HuH-7 (cell line): ENCODE measurements at regions not wholly inside any gene's neighbourhood (a gene's known extent, or its start where the extent isn't known, plus 50 kb on each side); places are given as distances from the start of the nearest gene placed in this dataset.

ENCODE experiments used
- DNase-seq: peaks from one replicate; pipeline ENCODE4 v3.0.0; 2011; ENCODE audit warnings: low spot score

DNA sequence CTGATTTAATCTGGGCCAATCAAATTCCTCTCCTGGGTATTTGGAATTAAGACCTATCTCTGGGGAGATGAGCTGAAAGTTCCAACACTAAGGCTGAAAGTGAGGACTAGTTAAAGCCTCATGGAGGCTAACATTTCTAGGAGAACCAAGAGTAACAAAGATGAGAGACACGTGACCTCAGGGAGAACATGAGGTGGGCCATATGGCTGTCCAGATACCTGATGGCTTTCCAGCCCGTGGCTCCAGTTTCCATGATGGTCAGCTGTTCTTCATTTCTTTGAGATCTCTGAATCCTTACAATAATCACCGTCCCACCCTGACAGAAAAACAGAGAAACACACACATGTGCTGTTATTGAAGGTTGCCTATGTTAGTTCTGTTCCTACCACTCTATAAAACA lies 66.1 kb downstream of the LEPR start:
- no peak for DNase-seq

DNA sequence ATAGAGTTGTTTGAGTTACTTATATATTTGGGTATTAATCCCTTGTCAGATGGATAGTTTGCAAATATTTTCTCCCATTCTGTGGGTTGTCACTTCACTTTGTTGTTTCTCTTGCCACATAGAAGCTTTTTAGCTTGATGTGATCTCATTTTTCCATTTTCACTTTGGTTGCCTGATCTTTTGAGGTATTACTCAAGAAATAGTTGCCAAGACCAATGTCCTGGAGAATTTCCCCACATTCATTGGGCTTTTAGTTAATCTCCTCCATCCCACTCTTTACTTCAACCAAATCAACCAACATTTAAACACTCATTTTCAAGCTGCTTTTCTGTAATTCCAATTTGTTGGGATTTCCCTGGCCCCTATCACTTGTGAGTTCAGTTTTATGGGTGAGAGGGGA lies 69.0 kb downstream of the LEPR start:
- no peak for DNase-seq

DNA sequence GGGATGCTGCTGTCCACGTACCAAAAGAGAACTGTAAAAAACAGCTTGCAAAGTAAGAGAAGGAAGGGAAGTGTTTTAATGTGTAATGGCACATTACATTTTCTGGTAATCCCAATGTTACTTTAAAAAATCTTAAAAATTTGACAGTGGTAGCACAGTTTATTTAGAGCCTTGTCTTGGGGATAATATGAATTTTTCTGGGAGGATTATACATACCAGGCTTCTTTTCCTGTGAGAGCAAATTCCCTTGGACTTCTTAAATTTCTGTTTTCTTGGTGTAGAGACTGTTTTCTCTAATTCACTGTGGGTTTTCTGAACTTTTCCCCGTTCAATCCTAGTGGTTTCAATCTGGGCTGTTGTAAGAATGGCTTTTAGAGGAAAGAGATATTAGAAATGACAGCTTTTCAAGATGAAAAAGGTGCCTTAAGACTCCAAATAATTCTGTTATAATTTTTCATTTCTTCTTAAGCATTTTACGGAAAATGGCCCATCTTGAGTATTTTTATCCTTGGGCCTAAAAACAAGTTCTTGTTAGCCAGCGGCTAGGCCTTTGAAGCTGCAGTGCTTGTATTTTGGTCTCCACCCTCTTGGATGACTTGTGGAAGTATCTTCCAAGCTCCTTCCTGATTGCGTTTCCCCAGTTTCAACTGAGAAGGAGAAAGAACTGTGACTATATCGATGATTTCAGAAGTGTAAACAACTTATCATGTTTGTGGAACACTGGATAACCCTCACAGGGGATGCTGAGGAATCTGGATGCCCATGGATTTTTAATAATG lies 70.0 kb downstream of the LEPR start:
- DNase-seq = no peak

DNA sequence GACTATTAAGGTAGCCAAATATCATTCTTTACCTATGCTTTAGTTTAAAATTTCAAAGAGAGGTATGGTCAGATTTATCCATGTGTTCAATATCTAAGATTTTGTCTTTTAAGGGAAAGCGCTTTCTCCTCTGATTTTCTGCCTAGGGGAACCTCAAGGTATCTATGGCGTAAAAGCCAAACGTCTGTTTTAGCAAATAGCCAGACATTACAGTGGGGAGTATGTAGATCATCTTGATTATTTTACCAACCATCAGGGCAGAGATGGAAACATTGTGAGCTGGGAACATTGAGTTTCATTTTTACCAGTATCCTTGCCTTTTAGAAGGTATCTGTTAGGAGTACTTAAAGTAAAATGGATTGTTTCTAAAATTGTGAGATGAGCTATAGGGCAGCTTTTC lies 71.0 kb downstream of the LEPR start:
- no peak for DNase-seq

DNA sequence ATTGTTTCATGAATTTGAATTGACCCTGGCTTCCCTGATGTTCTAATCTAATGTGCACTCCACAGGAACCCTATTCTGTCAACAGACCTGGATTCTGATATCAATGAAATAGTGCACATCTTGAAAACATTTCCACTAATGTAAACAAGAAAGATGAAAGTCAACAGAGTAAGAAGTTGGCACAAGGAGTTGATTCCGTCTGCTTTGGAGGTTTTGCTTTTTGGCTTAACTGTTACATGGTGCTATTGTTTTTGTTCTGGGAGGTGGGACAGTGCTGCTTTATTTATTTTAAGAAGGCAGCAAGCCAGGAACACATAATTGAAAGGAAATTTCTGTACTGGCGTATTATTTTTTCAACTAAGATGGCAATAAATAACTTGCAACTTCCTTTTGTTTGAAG lies 73.3 kb downstream of the LEPR start:
- no peak for DNase-seq

DNA sequence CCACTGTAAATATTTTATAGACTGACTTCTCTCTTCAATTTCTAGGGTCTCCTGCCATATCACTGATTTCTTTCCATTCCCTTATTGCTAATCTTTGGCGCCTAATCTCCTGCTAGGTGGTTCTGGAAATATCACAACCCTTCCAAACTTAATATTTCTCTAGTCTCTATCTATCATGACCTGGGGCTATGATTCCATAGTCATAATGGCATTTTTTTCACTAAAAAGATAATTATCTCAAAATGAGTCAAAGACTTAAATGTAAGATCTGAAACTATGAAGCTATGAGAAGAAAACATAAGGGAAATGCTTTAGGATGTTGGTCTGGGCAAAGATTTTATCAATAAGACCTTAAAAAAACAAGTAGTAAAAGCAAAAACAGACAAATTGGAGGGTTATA lies 74.2 kb downstream of the LEPR start:
- no peak for DNase-seq

DNA sequence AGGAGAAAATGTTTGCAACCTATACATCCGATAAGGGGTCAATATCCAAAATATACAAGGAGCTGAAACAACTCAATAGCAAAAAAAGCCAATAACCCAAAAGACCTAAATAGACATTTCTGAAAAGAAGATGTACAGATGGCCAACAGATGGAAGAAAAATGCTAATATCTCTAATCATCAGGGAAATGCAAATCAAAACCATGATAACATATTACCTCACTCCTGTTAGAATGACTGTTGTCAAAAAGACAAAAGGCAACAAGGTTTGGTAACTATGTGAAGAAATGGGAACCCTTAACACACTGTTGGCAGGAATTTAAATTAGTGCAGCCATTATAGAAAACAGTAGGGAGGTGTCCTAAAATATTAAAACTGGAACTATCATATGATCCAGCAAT lies 74.7 kb downstream of the LEPR start:
- no peak for DNase-seq

DNA sequence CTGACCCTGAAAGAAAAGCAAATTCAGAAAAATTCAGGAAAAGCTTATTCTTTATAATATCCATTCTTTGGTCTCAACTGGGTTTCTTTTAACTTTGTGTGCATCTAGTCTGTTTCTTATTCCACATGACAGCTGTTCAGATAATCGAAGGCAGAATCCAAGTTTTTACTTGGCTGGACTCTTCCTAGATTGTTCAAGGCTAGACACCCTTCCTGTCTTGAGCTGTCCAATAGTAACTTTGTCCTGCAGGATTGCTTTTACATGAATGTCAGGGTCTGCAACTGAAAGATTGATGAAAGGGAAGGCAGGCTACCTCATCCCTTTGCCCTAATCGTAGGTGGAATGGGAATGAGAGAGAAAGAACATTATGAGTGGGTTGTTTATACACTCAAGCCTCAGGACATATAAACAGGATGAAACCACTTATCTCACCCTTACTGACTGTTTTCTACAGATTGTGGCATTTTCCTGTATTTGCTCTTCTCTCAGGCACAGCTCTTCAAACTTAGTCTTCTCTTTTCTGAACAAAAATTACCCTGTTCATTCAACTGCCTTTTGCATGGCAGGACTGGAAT lies 76.9 kb downstream of the LEPR start:
- no peak for DNase-seq

DNA sequence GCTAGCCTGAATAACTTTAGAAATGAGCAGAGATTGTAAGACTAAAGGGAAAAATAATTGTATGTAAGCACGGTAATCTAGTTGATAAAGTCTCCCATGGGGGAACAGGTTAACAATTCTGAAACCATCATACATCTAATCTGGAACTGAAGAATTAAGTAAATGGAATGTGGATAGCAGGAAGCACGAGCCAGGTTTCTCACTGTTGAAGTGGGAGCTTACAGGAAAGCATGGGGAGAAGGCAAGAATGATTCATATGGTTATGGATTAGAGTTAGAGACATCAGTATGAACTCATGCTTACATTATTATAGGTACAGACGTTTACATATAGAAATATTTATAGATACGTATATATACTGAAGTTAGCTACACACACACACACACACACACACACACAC lies 83.0 kb downstream of the LEPR start:
- no peak for DNase-seq

DNA sequence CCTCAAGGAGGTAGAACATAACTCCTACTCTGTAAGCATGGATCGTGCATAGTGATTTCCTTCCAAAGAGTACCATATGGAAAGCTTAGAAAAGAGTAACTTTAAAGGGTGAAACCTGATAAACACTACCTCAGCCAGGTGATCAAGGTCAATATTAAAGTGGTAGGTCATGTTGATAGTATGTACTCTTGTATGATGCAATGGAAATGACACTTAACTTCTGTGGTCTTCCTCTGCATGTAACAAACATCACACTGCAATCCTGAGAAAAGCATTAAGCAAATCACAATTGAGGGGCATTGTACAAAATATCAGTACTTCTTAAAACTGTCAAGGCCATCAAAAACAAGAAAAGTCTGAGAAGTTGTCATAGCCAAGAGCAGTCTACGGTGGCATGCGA lies 83.8 kb downstream of the LEPR start:
- DNase-seq = no peak

DNA sequence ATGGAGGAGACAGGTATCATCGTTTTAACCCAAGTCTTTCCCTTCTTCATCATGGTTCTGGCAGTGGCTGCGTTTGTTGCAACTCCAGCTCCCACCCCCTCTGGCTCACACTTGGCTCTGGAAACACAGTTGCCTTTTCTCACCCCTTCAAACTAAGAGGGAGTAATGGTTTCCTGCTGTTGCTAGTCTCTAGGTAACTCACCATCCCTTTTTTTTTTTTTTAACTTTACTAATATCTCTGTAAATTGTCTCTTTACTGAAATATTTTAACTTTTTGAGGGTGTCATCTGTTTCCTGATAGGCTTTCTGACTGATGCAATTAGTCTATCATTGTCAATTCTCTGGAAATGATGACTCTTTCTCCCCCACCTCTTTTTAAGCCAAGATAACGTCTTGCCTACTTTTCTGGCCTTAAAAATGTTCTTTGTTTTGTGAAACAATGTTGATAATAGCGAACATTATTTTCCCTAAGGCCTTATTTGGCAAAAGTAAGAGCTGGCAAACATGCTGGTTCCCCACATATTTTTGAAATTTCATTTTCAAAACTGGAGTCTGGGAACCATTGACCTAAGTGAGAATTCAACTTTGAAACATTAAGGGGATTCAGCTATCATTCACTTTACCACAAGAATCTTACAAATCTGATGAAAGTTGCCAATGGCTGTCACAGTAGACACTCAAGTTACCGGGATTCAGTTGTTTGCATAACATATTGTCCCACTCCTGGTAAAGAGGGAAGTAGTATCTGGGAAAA lies 85.3 kb downstream of the LEPR start:
- DNase-seq = no peak

DNA sequence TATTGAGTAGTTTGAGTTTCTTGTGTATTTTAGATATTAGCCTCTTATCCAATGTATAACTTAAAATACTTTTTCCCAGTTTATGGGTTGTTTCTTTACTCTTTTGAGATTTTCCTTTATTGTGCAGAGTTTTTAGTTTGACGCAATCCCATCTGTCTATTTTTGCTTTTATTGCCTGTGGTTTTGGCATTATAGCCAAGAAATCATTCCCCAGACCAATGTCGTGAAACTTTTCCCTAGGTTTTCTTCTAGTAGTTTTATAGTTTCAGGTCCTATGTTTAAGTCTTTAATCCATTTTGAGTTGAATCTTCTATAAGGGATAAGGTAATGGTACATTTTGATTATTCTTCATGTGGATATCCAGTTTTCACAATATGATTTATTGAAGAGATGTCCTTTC lies 87.6 kb downstream of the LEPR start:
- no peak for DNase-seq

DNA sequence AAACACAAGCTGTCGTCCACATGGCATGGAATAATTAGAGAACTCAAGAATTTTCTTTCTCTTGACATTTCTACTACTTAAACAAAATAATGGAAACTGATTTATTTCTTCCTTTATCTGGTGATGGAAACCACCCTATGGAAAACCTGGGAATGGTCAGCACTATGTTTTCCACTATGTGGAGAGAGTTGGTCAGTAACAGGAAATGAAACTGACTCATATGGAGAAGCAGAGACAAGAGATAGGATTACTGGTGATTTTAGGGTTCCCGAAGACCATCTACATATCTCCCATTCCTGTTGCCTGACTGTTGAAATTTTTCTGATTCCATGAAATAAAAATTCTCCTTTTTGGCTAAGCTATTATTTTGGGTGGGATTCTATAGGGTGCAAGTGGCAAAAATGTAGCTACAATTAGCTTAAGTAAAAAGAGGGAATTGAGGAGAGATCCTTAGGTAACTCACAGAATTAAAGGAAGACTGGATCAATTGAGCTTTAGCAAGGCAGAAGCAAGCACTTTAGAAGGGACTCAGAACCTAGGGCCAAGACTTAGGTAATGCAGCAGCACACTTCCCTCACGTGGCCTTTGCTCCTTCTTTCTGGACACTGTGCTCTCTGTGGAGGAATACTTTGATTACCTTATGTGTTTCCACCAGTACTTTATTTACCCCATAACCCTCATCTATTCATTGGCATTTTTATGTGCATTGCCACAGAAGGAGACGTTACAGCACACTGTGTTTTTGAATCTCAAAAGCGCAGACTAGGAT lies 89.6 kb downstream of the LEPR start:
- no peak for DNase-seq

DNA sequence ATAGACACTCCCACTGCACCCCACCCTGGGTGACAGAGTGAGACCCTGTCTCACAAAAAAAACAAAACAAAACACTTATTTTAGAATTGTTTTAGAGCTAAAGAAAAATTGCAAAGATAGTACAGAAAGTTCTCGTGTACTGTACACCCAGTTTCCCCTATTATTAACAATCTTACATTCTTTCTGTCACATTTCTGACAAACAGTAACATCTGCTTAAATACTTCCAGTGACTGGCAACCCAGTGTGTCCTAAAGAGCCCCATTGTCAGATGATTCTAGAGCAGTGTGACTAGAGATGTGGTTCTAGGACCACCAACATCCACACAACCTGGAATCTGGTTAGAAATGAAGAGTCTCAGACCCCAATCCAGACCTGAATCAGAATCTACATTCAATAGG lies 90.5 kb downstream of the LEPR start:
- no peak for DNase-seq

DNA sequence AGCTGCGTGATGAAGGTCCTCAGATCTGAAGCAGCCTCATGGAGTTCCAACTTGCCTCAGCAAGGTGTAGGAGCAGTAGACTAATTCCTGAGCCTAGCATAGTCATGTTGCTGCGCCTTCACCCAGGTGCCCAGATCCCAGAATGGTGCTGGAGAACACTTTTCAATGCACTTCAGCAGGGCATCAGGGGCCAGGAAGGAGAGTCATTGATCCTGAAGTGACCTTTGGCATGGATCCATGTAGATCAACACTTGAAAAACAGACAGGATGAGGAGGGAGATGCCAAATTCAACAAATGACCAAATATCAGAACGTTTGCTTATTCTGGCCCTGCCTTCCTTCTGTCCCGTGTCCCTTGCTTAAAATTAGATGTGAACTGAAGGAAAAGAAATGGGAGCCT lies 91.9 kb downstream of the LEPR start:
- DNase-seq = no peak

DNA sequence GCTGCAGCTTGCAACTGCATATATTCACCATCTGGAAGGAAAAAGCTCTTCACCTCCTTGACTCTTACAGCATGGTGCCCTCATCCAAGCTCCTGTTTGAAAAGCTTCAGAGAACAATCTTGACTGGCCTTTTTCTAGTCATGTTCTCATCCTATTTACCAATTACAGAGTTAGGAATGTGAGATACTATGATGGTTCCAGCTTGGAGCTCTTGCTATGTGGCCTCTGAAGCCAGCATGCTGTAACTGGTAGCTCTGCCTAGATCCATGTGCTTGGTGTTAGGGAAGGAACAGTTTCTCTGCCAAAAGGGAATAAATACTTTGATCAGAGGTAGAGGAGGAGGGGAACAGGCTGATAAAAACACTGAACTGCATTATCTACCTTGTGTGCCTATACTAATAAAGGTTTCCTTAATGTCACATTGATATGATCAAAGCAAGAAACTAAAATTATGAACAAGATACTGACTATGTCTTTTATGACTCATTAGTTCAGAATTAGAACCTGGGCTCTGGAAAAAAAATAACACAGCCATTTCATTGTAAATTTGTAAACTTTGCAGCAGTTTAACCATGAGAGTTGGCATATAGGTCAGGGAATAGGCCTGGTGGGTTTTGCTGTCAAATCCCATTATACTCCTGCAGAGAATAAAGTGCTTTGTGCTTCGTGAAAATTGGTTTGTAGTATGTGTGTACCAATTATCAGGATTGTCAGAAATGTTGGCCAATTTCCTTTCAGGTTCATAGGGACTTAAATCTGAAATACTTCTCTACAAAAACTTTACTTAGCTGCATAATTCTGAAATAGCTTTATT lies 92.7 kb downstream of the LEPR start:
- no peak for DNase-seq

DNA sequence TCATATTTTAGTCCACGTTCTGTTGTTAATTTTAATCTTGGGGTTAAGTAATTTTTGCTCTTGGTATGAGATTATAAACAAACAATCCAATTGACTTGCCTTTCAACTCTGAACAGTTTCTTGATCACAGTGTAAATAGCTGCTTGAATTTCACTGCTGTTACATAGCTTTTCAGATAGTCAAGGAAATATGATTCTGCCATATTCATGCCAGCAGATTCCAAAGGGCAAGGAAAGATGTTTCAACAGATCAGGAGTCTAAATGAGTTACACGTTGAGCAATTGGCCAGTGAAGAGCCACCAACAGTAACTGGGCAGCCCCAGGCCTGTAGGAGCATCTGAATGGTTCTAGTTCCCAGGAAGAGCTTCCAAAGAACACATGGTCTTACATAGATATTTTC lies 93.6 kb downstream of the LEPR start:
- peak; percentile 24 for DNase-seq

DNA sequence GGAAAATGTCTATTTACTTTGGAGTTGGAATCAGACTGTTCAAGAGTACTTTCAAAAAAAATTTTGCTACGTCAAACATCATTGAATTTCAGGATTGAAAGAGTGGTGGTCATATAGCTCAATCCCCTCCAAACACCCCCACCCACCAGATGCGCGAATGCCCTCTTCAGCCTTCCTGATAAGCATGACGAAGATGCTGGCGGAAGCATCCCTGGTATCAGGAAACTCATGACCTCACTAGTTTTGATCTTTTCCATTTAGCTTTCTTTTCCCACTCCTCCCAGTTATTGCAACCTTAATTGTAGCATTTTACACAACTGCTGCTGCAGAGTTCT lies 104.4 kb downstream of the LEPR start:
- no peak for DNase-seq

DNA sequence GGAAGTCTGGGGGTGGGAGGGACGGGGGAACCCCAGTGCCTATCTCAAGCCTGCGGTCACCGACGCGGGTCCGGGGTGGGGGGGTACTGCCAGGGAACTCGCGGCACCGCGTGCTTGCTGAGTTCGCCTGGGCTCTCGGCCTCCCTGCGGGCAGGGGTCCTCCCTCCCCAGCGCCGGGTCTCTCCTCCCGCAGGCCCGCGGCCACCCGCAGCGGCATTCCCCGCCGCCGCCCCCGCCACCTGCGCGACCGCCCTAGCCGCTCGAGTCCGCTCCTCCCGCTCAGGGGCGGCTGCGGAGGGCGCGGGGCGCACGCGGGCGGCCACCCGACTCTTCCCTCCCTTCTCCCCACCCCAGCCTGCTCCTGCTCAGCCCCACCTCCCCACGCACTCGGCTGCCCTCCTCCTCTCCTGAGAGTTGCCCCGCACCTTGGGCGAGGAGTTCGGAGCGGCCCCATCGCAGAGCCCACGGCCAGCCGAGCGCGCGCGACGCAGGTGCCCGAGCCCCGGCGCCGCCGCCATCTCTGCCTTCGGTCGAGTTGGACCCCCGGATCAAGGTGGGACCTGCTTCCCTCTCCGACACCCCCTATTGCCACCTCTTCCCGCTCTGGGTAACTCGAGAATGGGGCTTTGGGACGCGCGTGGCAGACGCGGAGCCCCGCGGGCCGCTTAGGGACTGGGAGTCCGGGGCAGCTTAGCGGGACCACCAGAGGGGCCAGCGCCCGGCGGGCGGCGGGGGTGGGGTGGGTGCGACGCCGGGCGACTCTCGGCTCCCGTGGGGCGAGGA lies 105.0 kb downstream of the LEPR start:
- DNase-seq = peak; percentile 40

DNA sequence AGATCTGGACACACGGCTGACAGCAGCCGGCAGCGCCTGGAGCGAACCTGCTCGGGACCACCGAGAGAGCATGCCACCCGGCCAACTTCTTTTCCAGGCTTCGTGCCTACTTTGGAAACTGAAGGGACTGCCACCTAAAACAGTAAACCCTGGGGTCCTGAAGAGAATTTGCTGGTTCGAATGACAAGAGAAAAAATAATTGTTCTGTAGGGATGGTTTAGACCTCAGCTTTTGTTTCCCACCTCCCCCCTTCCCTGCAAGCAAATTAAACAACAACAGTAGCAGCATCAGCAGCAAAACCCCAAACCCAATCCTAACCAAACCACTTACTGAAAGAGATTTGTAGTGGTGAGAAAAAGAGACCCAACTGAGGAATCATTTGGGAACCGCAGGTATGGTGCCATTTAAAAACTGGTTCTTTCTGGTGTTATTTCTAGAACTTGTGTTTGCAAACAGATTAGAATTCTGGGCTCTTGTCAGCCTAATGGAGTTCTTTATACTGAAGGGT lies 105.6 kb downstream of the LEPR start:
- no peak for DNase-seq

DNA sequence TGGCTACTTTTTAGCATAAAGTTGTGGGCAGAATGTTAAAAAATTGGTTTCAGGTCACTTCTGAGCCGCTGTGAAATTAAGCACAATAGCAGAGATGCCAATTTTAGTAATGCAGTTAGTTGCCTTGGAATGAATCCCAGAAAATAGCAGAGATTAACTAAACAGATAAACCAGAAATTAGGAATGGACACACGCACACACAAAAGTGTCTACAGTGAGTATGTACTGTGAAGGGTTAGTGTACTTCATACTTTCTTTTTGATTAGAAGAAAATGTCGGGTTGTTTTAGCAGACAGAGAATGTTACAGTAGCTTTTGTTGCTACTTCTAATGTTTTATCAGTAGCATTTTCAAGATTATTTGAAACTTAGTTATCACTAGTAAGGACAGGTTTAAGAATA lies 106.7 kb downstream of the LEPR start:
- DNase-seq = no peak
